ENCODE measurements at regions not wholly inside any gene's neighbourhood (a gene's known extent, or its start where the extent isn't known, plus 50 kb on each side); places are given as distances from the start of the nearest gene placed in this dataset.

DNA sequence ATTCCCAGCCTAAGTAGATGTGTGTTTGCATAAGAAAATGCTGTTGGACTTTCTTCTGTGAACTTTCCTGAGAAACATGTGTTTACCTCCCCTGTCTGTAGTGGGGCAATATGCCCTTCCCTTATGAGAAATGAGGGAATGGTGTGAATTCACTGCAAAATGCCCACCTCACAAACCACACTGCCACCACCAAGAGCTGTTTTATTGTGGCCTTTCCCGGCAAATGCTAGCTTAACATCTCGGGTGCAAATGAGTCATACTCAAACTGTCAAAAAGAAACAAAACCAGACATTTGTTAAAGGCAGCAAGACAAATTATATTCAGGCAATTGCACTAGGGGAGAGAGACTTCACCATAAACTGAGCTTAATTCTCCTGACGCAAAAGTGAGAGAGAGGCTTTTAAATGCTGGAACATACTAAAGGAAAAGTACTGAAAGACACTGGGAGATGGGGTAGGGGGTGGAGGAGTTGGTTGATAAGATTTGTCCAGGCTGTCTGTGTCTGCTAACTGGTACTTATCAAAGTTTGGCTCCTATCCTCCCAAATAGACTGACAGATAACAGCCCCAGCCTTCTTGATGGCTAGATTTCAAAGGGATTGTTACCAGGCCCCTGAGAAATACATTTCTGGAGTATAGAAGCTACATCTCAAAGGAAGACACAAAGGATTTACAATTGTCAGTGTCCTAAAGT, 70.9 kb upstream of the OR5AK2 start:
- Histone ChIP-seq H4K20me1 (ENCODE audit: insufficient read depth) (no peaks in the 10 kb centered on the region), H3K27ac (ENCODE audit: low read depth in 2 of 2, low read length in 1 of 2) (peak overlapping the region in 1 of 2 experiments; percentile 79; a peak in 2 of 4 replicates), H3K27me3 (ENCODE audit: insufficient read depth) (no peaks in the 10 kb centered on the region), H3K9me3 (no peaks in the 10 kb centered on the region), H3K4me1 (ENCODE audit: control insufficient read depth in 1 of 2, insufficient read depth in 2 of 2, low read depth in 1 of 2, low read length in 1 of 2) (peaks cover 0 to 6% of the 10 kb centered on the region in 2 experiments; a peak in 1 of 4 replicates), H3K4me2 (no peak overlapping the region), H2AFZ (ENCODE audit: low read depth) (no peak overlapping the region), H3K9me2 (no peaks in the 10 kb centered on the region), H3K79me2 (ENCODE audit: insufficient read depth) (no peaks in the 10 kb centered on the region), H3F3A (replicated peaks; ENCODE audit: insufficient read depth) (no peaks in the 10 kb centered on the region), H3K4me3 (ENCODE audit: low read depth in 2 of 2, low read length in 1 of 2) (no peak overlapping the region), H3K9ac (no peak overlapping the region), H3K36me3 (replicated peaks in 1 of 2; ENCODE audit: control insufficient read depth in 1 of 2, insufficient read depth in 2 of 2, low read length in 1 of 2) (no peaks in the 10 kb centered on the region)
- 27% methylated on average over 3 of the region's 3 CpGs for WGBS (ENCODE audit: low lambda C conversion rate)
- peak; percentile 10 for DNase-seq
- ChIA-PET POLR2A (no interaction called here), CTCF (interaction anchor here (0.9 to 1.4 kb wide), 3 partner anchors 19 to 331 kb away, joined by 3 to 6 read pairs (median 6); no protein-coding TSS in a partner anchor)
- TF ChIP-seq MEF2A (IDR thresholded peaks at IDR 0.05; ENCODE audit: borderline replicate concordance, low read depth) (no peak), SMC3 (IDR thresholded peaks at IDR 0.05; ENCODE audit: low read depth, low read length) (no peak), NRF1 (IDR thresholded peaks at IDR 0.05; ENCODE audit: low read depth, low read length) (no peak), TCF12 (IDR thresholded peaks at IDR 0.05) (no peak), SIN3A (IDR thresholded peaks at IDR 0.05; ENCODE audit: borderline replicate concordance, low read depth, low read length) (no peak), EP300 (IDR thresholded peaks at IDR 0.05; ENCODE audit: borderline replicate concordance in 1 of 2, low read depth in 1 of 2, low read length in 1 of 2) (no peak)
- TF ChIP-seq, protein P1, sequence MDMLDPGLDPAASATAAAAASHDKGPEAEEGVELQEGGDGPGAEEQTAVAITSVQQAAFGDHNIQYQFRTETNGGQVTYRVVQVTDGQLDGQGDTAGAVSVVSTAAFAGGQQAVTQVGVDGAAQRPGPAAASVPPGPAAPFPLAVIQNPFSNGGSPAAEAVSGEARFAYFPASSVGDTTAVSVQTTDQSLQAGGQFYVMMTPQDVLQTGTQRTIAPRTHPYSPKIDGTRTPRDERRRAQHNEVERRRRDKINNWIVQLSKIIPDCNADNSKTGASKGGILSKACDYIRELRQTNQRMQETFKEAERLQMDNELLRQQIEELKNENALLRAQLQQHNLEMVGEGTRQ (IDR thresholded peaks at IDR 0.05; ENCODE audit: borderline replicate concordance, low read depth, low read length), result no peak
- TF ChIP-seq, protein P2, sequence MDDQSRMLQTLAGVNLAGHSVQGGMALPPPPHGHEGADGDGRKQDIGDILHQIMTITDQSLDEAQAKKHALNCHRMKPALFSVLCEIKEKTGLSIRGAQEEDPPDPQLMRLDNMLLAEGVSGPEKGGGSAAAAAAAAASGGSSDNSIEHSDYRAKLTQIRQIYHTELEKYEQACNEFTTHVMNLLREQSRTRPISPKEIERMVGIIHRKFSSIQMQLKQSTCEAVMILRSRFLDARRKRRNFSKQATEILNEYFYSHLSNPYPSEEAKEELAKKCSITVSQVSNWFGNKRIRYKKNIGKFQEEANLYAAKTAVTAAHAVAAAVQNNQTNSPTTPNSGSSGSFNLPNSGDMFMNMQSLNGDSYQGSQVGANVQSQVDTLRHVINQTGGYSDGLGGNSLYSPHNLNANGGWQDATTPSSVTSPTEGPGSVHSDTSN (IDR thresholded peaks at IDR 0.05), result no peak

DNA sequence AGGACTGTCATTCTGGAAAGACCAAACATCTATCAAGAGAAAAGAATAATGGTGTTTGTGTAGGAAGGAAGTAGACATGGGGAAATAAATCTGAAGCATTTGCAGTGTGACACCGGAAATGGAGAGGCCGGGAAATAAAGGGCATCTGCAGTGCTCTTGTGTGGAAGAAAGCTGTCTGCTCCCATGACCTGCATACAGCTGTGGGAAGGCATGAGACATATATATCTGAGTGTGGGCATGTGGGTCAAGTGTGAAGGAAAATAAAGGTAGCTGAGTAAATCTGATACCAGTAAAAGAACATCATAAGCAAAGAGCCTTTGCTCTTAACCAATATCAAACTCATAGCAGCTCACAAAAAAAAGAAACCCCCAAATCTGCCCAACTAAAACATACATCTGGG, 72.1 kb upstream of the OR5AK2 start:
- Histone ChIP-seq H3K79me2 (ENCODE audit: insufficient read depth) (no peaks in the 10 kb centered on the region), H3K27ac (ENCODE audit: low read depth in 2 of 2, low read length in 1 of 2) (no peak overlapping the region; a peak in 1 of 4 replicates), H3K27me3 (ENCODE audit: insufficient read depth) (no peaks in the 10 kb centered on the region), H3K36me3 (replicated peaks in 1 of 2; ENCODE audit: control insufficient read depth in 1 of 2, insufficient read depth in 2 of 2, low read length in 1 of 2) (no peaks in the 10 kb centered on the region), H4K20me1 (ENCODE audit: insufficient read depth) (no peaks in the 10 kb centered on the region), H3K4me2 (no peak overlapping the region), H3K4me3 (ENCODE audit: low read depth in 2 of 2, low read length in 1 of 2) (no peak overlapping the region), H3K4me1 (ENCODE audit: control insufficient read depth in 1 of 2, insufficient read depth in 2 of 2, low read depth in 1 of 2, low read length in 1 of 2) (peaks cover 0 to 6% of the 10 kb centered on the region in 2 experiments; a peak in 1 of 4 replicates), H3K9me3 (no peaks in the 10 kb centered on the region), H2AFZ (ENCODE audit: low read depth) (no peak overlapping the region), H3K9ac (no peak overlapping the region), H3F3A (replicated peaks; ENCODE audit: insufficient read depth) (no peaks in the 10 kb centered on the region), H3K9me2 (no peaks in the 10 kb centered on the region)
- ChIA-PET CTCF (no interaction called here), POLR2A (no interaction called here)
- no peak for TF ChIP-seq NRF1 (IDR thresholded peaks at IDR 0.05; ENCODE audit: low read depth, low read length)
- 90% methylated on average over 2 of the region's 2 CpGs for WGBS (ENCODE audit: low lambda C conversion rate)
- DNase-seq, result no peak

DNA sequence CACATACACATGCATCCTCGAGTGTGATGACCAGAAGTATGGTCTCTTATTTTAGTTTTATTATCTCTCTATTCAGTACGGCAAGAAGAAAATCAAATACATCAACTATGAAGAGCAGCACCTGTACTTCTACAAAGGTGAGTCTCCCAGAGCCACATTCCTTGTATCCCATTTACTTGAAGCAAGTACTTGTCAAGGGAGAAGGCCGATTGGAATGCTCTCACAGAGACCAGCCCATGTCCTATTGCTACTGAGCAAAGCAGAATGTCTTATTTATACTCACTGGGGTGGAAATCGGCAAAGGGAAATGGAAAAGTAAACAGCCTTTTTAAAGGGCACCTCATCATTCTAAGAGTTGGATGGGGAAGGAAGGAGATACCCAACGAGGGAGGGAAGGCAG, 72.6 kb upstream of the OR5AK2 start:
- POLR2A ChIA-PET, result no interaction called here
- H3K9me3 ChIP-seq, result no peaks in the 10 kb centered on the region
- no peaks in the 10 kb centered on the region for H3K79me2 ChIP-seq (ENCODE audit: insufficient read depth)
- H3K27me3 ChIP-seq (ENCODE audit: insufficient read depth), result no peaks in the 10 kb centered on the region
- H3K9me2 ChIP-seq, result no peaks in the 10 kb centered on the region
- peaks cover 0 to 6% of the 10 kb centered on the region in 2 experiments; a peak in 1 of 4 replicates for H3K4me1 ChIP-seq (ENCODE audit: control insufficient read depth in 1 of 2, insufficient read depth in 2 of 2, low read depth in 1 of 2, low read length in 1 of 2)
- no peaks in the 10 kb centered on the region for H3F3A ChIP-seq (replicated peaks; ENCODE audit: insufficient read depth)
- no peak overlapping the region for H3K4me2 ChIP-seq
- no peak overlapping the region for H3K27ac ChIP-seq (ENCODE audit: low read depth in 2 of 2, low read length in 1 of 2)
- 46% methylated on average over 5 of the region's 5 CpGs for WGBS (ENCODE audit: low lambda C conversion rate)
- no peak overlapping the region for H3K9ac ChIP-seq
- no peak overlapping the region for H3K4me3 ChIP-seq (ENCODE audit: low read depth in 2 of 2, low read length in 1 of 2)
- H4K20me1 ChIP-seq (ENCODE audit: insufficient read depth), result no peaks in the 10 kb centered on the region
- no peak for DNase-seq
- no peaks in the 10 kb centered on the region for H3K36me3 ChIP-seq (replicated peaks in 1 of 2; ENCODE audit: control insufficient read depth in 1 of 2, insufficient read depth in 2 of 2, low read length in 1 of 2)
- no peak for TF ChIP-seq MXI1 (IDR thresholded peaks at IDR 0.05; ENCODE audit: low read depth, low read length)
- no peak for TF ChIP-seq YY1 (IDR thresholded peaks at IDR 0.05; ENCODE audit: low read depth)
- TF ChIP-seq, protein P1 (IDR thresholded peaks at IDR 0.05; ENCODE audit: borderline replicate concordance, low read depth, low read length), result no peak
- TF ChIP-seq RXRA (IDR thresholded peaks at IDR 0.05; ENCODE audit: borderline replicate concordance, low read depth), result no peak
- TF ChIP-seq CHD2 (IDR thresholded peaks at IDR 0.05; ENCODE audit: low read length, partially characterized antibody), result no peak
- no peak for TF ChIP-seq FOSL2 (IDR thresholded peaks at IDR 0.05; ENCODE audit: borderline replicate concordance, low read depth)
- no peak for TF ChIP-seq FOXM1 (IDR thresholded peaks at IDR 0.05; ENCODE audit: low read depth)
- no peak for TF ChIP-seq MEF2A (IDR thresholded peaks at IDR 0.05; ENCODE audit: borderline replicate concordance, low read depth)
- TF ChIP-seq, protein P2 (IDR thresholded peaks at IDR 0.05), result no peak
- no peak for TF ChIP-seq ELF1 (IDR thresholded peaks at IDR 0.05)
- TF ChIP-seq FOXJ3 (CRISPR knock-in tag; IDR thresholded peaks at IDR 0.05), result no peak
- CTCF ChIA-PET, result no interaction called here
- H2AFZ ChIP-seq (ENCODE audit: low read depth), result no peak overlapping the region
